ENCODE measurements at regions not wholly inside any gene's neighbourhood (a gene's known extent, or its start where the extent isn't known, plus 50 kb on each side); places are given as distances from the start of the nearest gene placed in this dataset.

GRCh38 chr10:107924458-107924857 lies 760.0 kb upstream of the SORCS1 start:
- TF ChIP-seq CTCF (IDR thresholded peaks at IDR 0.05) (no peak), POLR2A (IDR thresholded peaks at IDR 0.05) (no peak), EP300 (IDR thresholded peaks at IDR 0.05) (no peak)

All from ovary (tissue), 3 donors.